ENCODE measurements at regions not wholly inside any gene's neighbourhood (a gene's known extent, or its start where the extent isn't known, plus 50 kb on each side); places are given as distances from the start of the nearest gene placed in this dataset.
"Not testable (repeated sequence)": the region's sequence is repeated elsewhere in the genome, so short reads cannot be mapped to it uniquely, and the experiment has no call there.

DNA sequence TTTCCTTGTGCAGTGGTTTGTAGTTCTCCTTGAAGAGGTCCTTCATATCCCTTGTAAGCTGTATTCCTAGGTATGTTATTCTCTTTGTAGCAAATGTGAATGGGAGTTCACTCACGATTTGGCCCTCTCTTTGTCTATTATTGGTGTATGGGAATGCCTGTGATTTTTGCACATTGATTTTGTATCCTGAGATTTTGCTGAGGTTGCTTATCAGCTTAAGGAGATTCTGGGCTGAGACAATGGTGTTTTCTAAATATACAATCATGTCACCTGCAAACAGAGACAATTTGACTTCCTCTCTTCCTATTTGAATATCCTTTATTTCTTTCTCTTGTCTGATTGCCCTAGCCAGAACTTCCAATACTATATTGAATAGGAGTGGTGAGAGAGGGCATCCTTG lies 90.1 kb upstream of the ZBED5 start:
- DNase-seq (ENCODE audit: low read depth), result not testable (repeated sequence)

DNA sequence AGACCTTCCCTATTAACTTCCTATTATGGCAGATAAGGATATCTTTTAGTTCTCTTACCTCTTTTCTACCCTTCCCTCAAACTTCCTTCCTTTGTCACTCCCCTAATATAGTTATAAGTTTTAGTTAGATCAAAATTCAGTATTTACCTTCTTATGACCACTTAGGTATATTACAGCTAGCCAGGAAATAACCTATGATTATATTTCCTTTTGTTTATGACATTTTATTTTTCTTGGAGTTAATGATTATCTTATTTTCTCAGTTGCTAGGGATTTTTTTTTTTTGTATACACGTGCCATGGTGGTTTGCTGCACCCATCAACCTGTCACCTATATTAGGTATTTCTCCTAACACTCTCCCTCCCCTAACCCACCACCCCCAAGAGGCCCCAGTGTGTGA lies 88.2 kb upstream of the ZBED5 start:
- DNase-seq (ENCODE audit: low read depth), result no peak

DNA sequence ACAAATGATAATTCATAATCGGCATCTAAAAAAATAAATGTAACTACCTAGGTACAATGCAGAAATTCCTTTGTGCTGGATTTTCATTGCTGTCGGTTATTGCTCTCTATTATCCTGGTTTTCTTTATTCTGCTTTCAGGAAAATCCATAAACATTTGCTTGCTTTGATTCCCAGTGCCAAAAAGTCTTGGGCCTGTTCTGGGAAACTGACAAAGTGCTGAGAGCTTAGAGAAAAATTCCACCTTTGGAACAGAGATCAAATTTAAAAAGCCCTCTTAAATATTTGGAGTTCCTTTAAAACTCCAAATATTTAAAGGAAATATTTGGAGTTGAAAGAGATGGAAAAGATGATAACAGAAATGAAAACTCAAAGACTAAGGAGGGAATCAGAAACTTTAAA lies 87.3 kb upstream of the ZBED5 start:
- no peak for DNase-seq (ENCODE audit: low read depth)

DNA sequence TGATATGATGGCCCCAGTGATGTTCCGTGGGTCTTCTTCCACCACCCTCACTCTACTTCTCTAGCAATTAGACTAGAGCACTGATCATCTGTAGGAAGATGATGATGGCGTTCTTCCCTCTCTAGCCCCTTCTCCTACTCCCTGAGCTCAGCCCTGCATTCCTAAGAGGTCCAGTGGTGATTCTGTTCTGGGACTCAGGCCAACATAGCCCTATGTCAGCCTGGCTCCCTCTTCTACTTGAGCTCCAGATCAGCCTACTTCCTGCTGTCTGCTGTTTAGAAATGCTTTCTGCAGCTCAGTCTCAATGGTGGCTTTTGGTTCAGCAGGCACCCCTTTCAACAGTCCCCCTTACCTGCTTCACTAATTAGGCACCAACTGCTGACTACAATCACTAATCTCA lies 86.1 kb upstream of the ZBED5 start:
- DNase-seq (ENCODE audit: low read depth), result no peak

DNA sequence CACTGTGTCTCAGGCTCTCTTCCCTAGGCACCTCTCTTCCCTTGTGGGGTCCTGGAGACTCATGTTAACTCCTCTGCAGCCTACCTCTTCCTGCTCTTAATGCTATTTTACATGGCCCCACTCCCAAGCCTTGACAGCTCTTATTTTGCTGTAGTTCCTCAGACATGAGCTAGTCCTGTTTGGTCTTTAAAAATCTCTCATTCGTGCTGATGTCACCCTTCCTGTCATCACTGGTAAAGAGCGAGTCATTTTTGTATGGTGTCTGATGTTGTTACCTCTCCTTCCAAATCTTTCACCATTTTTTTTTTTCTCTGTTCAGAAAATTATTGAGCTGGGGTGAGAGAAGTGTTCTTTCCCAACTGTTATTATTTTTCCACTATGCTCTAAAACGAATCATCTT lies 84.8 kb upstream of the ZBED5 start:
- no peak for DNase-seq (ENCODE audit: low read depth)

DNA sequence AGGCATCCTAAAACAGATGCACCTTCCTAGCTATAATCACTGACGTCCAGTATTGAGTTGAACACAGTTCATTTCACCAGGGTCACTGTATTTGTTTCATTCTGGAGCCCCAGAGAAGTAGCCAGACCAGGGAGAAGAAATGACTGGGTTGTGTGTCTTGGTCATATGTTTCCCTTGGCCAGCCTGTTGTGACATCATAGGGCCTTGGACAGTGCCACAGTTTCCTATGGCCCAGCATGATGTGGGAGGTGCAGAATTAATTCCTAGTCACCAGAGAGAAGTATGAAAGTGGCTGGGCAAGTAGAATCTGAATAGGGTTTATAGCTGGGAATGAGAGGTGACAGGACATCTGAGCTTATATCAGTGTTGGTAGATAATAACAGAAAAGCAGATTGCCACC lies 84.0 kb upstream of the ZBED5 start:
- DNase-seq (ENCODE audit: low read depth), result no peak

DNA sequence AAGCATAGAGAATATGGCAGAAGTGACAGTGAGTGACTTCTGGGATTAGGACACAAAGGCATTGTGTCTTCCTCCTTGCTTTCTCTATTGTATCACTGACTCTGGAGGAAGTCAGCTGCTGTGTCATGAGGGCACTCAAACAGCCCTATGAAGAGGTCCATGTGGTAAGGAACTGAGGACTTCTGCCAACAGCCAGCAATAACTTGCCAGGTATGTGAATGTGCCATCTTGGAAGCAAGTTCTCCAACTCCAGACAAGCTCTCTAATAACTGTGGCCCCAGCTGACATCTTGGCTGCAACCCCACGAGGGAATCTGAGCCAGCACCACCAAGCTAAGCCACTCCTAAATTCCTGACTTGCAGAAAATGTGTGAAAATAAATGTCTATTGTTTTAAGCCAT lies 83.6 kb upstream of the ZBED5 start:
- no peak for DNase-seq (ENCODE audit: low read depth)

DNA sequence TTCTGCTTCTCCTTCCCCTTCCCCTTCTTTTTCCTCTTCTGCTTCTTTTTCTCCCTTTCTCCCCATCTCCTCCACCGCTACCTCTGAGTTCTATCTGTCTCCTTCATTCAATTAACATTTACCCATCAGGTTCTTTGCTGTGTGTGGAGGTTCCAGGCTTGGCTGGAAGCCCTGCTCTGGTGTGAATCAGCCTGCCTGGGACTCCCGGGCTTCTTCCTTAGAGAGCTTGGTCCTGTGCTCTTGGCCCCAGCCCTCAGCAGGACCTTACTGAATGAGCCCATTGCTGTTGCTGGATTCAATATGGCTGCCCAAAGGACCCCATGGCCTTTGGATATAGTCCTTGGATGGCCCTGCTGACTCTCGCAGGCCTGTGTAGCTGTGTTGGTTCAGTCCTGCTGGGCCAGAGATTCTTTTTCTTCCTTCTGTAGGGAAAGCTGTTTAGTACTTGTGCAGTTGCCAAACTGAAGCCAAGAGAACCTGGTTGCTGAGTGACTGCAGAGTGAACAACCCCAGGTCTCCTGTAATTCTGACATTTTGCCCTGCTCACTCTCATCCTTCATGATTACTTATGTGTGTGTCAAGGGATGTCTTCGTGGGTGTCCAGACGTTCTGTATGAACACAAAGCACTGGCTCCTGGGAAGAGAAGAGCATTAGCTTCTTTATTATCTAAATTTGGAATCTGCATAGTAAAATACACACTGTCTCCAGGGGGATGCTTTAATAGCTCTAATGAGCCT lies 81.0 kb upstream of the ZBED5 start:
- DNase-seq (ENCODE audit: low read depth), result no peak

DNA sequence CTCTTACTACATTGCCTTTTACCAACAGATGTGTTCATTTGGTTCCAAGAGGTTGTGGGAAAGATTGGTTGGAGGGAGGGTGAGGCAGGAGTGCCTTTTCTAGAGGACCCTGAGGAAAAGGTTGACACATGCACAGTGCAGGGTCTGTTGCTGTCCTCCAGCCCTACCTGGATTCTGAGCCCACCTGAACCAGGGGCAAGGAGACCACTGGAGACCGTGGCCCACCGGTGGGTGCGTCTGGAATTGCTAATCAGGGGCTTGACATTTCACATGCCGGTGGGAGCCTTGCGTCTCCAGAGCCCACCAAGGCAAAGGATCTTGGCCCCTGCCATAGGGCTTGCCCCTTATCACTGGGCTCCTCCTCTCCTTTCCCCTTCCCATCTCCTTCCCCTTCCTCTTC lies 80.4 kb upstream of the ZBED5 start:
- no peak for DNase-seq (ENCODE audit: low read depth)

DNA sequence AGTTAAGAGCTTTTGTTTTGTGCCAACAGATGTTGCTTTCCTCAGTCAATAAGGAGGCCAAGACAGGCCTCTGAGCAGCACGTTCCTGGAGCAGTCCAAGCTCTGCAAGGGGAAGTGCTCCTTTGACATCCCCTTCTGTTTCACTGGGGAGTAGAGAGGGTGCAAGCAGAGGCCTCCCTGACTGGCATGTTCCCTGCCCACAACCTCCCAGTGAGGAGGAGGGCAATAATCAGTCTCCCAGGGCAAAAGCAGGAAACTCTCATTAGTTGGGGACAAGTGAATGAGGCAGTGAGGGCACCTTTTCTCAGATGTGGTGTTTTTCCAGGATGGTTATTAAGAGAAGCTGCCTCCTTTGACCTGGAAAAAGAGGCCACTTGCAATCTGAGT lies 79.5 kb upstream of the ZBED5 start:
- DNase-seq (ENCODE audit: low read depth), result no peak

DNA sequence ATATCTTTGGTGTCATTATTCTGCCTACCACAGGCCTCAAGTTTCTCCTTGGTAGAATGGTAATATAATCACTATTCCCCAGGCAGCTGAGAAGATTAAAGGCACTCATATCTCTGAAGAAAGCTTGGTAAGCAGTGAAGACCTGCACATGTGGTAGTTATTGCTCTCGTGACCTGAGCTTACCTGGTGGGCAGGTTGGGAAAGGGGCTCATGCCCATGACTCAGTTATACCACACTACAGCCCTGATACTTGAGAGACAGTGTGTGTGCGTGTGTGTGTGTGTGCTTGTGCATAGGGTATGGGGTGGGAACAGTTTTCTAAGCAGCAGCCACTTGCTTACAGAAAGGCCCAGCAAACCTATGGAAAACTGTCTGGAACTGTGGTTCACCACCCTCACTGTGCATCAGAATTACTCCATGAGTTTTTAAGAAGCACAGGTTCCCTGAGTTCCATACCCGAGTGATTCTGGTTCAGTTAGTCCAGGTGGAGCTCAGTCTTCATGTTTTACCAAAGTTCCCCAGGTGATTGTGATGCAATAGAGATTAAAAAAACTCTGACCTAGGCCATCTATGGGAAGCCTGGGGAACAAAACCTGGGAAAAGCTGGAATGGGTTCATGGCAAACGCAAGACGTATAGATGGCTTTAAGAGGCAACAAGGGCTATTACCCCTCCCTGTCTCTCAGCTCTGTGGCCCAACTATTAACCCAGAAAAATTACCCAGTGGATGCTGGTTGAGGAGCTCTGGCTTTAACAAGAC lies 79.0 kb upstream of the ZBED5 start:
- DNase-seq (ENCODE audit: low read depth), result no peak

DNA sequence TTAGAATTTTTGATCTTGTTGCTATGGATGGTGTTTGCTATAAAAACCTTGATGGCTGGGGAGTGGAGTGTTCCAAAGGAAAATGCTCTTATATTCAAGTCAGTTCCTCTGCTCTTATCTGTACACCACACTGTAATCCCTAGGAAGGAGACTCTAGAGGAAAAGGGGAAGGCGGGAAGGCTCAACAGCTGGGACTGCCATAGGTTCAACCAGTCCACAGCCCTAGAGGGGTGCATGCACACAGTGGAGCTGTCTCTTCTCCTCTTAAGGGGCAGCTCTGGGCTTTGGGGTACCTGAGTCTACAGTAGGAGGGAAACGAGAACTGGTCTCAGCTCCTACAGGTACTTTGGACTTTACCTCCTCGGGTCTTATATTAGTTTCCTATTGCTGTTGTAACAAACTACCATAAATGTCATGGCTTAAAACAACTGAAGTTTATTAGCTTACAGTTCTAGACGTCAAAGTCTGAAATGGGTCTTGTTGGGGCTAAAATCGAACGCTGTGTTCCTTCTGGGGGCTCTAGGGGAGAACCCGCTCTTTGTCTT lies 77.2 kb upstream of the ZBED5 start:
- DNase-seq (ENCODE audit: low read depth), result no peak

DNA sequence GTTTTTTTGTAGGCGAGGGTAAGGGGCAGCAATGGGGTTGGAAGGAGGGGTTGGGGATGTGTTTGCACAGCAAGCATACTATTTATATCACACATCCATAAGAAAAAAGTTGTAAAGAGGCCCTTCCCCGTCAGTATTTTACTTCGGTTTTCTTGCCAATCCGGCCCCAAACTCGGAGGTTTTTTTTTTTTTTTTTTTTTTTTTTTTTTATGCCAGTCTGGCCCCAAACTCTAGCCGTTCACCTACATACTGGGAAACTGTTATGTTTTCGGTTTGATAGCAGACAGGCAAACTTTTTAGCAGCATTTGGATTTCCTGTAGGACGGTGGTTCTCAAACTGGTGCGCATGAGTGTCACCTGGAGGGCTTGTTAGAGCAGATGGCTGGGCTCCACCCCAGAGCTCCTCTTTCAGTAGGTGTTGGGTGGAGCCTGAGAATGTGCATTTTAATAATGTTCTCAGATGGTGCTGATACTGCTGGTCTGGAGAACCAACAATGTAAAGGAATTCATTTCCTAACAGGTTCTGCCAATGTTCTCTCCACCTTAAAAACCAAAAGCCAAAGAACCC lies 76.5 kb upstream of the ZBED5 start:
- no peak for DNase-seq (ENCODE audit: low read depth)

DNA sequence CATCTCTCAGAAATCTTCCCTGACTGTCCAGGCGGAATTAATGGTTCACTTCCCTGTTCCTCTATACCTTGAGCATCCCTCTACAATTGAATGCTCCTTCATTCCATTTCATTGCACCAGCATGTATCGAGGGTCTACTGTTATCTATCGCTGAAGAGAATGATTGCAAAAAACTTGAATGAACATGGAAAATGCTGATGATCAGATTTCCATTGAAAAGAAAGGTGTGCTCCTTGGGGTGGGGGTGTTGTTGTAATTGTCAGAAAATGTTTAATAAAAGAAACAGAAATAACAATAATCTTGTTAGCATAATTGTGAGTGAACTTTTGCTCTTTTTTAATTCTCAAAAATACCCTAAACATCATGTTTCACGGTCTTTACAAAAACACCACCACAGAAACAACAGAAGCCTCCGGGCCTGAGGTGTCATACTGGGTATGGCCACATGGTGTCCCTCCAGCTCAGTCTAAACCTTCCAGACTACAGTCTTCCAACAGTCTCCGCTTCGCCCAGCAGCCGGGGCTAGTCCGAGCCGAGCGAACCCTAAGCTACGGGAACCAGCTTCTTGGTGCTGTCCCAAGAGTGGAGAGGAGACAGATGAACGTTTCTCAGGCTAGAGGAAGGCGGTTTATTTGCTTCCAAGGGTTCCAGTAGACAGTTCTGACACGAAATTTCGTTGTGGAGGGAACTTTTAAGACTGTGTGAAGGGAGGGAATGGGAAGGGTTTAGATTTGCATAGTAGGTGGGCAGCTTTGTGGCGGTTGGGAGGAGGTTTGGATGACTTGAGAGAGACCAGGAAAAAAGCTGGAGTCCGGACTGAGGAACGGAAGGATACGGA lies 75.8 kb upstream of the ZBED5 start:
- DNase-seq (ENCODE audit: low read depth), result peak; percentile 65

DNA sequence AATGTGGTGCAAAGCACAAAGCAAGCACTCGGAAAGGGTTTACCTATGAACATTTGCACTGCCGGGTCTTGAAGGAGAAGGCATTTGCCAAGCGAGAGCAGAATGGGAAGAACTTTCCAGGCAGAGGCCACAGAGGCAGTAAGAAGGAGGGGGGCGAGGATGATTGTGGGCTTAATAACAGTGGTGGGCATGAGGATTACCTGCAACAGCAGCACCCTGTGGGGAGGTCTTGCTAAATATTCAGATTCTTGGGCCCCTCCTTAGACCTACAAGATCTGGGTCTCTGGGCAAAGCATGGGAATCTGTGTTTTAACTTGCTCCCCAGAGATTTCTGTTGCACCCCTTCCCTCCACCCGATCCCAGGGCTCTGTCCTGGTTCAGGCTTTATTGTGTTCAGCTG lies 75.1 kb upstream of the ZBED5 start:
- no peak for DNase-seq (ENCODE audit: low read depth)

DNA sequence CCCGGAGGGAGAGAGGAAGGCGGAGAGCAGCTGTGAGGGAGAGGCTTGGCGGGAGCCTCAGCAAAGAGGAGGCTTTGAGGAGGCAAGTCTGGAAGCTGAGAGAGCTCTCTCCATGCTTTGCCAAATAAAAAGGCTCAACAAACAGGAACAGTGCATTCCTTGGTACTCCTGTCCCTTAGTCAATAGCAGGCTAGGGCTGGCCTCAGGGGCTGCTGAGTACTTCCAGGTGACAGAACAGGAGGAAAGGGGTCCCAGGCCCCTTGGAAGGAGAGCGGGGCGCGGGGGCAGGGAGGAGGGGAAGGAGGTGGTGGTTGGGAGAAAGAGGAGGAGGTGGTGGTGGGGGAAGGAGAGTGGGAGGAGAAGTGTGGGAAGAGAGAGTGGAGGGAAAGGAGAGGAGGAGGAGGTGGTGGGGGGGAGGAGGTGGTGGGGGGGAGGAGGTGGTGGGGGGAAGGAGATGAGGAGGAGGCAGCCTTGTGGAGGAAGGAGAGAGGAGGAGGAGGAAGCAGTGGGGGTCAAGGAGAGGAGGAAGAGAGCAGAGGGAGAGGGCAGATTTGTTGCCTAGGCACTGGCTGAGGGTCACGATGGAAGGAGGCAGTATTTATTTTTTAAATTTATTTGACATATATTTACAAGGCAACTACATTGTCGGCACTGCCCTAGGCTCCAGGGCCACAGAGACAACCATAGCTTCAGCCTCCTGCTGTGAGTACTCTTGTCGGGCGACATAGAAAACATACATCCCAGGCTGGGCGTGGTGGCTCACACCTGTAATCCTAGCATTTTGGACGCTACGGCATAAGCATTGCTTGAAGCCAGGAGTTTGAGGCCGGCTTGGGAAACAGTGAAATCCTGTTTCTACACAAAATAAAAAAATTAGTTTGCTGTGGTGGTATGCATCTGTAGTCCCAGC lies 74.2 kb upstream of the ZBED5 start:
- DNase-seq (ENCODE audit: low read depth), result no peak

DNA sequence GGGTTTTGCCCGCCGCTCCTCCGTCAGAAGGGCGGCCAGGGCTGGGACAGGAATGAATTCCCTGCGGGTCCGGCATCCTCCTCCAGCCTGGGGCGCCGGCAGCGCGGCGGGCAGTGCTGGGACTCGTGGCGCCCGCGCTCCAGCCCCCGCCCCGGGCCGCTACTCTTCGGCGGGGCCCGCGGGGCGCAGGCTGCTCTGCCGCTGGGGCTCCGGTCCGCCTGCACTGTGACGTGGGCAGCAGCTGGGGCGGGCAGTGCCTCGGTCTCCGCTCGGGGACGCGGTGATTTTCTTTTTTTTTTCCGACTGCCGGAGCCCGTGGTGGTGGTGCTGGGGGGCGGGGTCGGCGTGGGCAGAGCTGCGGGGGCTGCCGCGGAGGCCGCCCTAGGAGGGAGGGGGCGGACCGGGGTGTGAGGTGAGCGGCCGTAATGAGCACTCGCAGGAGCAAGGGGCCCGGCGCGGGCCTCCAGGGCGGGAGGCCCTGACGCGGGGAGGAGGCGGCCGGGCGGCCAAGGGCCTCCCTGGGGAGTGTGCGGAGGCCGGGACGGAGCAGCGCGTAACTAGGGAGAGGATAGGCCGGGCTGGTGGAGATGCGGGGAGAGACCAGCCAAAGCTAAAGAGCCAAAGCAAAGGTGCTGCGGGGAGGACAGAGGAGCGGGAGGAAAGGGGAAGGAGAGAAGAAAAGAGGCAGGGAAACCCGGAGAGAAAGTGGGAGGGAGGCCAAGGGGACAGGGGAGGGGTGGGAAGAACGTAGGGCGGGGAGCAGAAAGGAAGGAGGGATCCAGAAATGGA lies 73.3 kb upstream of the ZBED5 start:
- no peak for DNase-seq (ENCODE audit: low read depth)

DNA sequence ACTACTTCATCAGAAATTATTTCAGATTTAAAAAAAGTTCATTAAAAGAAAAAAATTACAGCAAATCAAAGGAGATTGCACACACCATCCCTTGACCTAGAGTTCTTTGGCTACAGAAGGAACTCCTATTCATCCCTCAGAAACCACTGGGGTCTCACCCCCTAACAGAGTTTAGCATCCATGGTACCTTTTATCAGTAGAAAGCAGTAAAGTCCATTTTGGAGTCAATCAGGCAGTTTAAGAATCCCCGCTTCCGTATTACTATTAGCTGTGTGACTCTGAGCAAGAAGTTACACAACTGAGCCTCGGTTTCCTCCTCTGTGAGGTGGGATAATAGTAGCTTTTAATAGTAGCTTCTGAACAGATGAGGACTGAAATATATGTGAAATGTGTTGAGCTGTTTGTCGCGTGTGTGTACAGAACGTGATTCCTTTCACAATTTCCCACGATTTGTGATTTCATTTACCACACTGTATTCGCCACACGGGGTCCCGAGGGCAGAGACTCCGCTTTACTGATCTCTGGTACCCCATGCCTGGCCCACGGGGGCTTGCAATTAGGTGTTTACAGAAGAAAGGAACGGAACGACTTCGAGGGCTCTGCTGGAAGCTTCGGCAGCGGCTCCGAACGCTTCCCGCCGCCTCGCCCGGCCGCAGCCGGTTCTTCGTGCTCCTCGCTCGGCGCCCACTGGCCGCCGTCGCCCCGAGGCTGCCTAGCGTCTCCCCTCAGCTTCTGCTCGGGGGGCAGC lies 72.5 kb upstream of the ZBED5 start:
- DNase-seq (ENCODE audit: low read depth), result no peak

DNA sequence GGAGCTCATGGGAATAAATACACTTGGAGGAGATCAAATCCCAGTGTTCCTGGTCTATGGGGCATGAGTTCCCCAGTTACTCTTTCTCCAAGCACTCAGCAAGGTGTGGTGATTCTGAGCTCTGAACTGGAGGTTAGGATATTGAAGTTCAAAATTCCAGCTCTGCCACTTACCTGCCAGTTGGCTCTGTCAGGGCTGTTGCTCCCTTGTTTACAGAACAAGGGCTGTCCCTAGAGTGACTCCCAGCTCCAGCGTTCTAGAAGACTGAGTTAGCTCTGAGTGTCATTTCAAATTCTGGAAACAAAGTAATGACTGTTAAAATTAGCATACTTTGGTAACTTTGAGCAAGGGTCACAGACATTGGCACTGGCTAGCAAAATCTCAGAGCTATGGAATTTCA lies 69.7 kb upstream of the ZBED5 start:
- DNase-seq (ENCODE audit: low read depth), result no peak

DNA sequence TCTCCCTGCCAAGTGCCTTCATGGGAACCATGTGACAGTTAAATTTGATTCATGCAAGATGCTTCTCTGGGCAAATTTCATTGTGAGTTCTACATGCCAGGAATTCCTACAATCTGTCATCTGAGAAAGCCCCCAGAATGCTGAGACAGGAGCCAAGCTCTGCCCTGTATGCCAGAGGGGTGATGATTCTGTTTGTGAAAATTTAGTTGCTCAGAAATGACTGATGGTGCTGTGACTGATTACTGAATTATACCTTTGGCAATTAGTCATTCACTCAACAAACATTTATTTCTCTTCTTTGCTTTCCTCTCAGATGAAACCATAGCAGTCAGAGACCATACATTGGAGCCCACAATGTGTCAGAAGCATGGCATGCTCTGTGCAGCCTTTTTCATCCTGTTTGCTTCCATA lies 69.0 kb upstream of the ZBED5 start:
- no peak for DNase-seq (ENCODE audit: low read depth)
